Pancreas (tissue), 10 donors: ENCODE measurements at regions not wholly inside any gene's neighbourhood (a gene's known extent, or its start where the extent isn't known, plus 50 kb on each side); places are given as distances from the start of the nearest gene placed in this dataset.
"Not testable (repeated sequence)": the region's sequence is repeated elsewhere in the genome, so short reads cannot be mapped to it uniquely, and the experiment has no call there.

Source experiments
- ATAC-seq, 4 donors: fragments of 200-7000 bp; cut with Tn5 transposase; one replicate each; pipeline versions ENCODE4 v1.8.0 to v1.9.1; 2020; ENCODE audit warnings: mild to moderate bottlenecking in 4 of 4, moderate library complexity in 4 of 4
- DNase-seq, 6 donors: peaks; one replicate each; pipeline ENCODE4 v3.0.0-alpha.2; 2020
- FAIRE-seq: peaks from 2 replicates; lab custom pipeline; 2012; peaks lifted over from hg19 to GRCh38; lab: Jason Lieb, UNC
- H3K27ac ChIP-seq, 4 donors: fragments of 200-600 bp; sonication (generic); 1 replicate in 3 of 4; 2 replicates in 1 of 4; pipeline versions ENCODE4 v1.5.0 to v1.8.0; 2020
- H3K27me3 ChIP-seq, 4 donors: fragments of 200-600 bp; one replicate each; pipeline ENCODE4 v1.8.0; 2021
- H3K36me3 ChIP-seq, 3 donors: fragments of 200-600 bp; sonication (generic) in 1 of 3; one replicate each; pipeline versions ENCODE4 v1.5.0 to v1.8.0; 2020 to 2021
- H3K4me1 ChIP-seq, 3 donors: fragments of 200-600 bp; one replicate each; pipeline ENCODE4 v1.8.0; 2021
- H3K4me3 ChIP-seq, 4 donors: fragments of 200-600 bp; sonication (generic) in 2 of 4; one replicate each; pipeline versions ENCODE4 v1.5.0 to v1.8.0; 2020 to 2021
- H3K9me3 ChIP-seq, 4 donors: fragments of 200-600 bp; one replicate each; pipeline ENCODE4 v1.8.0; 2021
- CTCF ChIP-seq, 4 donors: fragments of 200-600 bp; sonication (generic) in 3 of 4; IDR thresholded peaks; one replicate each; pipeline versions ENCODE4 v1.5.0 to v1.8.0; 2021; ENCODE audit warnings: antibody characterized with exemption in 4 of 4
- WGBS, 2 donors: extraction: QIAGEN DNeasy Blood & Tissue Kit; methylation state at CpG; one replicate each; pipeline ENCODE4 v1.1.7; 2013; 5-methylcytosine and 5-hydroxymethylcytosine counted together
- intact Hi-C, 3 donors: fragments of 100-400 bp; cut with DNase I; formaldehyde crosslinking; loops; one replicate each; pipeline versions ENCODE4 v1.11.1 to v1.14.2; 2022
- donor health status: healthy with polysubstance abuse.
- donor health status: DM: no; HTN: no; CAD: no; lungs with moderate emphysema.
- donor health status: DM: no; HTN: no; CAD: no.
- donor health status: control.
- donor health status: control.
- donor health status: Bipolar disorder and iron deficiency.
- donor health status: DM: yes; HTN: yes; CAD: no.
- donor health status: DM: no; HTN: no; CAD: no.
- donor health status: DM: no; HTN: no; CAD: no.
- donor health status: DM: yes; HTN: yes; CAD: no.

- no peak for ATAC-seq
- intact Hi-C loops: no loop called here
Measured at GRCh38 chr10:45135443-45136198, 134.9 kb downstream of the ZNF22 start.

DNA sequence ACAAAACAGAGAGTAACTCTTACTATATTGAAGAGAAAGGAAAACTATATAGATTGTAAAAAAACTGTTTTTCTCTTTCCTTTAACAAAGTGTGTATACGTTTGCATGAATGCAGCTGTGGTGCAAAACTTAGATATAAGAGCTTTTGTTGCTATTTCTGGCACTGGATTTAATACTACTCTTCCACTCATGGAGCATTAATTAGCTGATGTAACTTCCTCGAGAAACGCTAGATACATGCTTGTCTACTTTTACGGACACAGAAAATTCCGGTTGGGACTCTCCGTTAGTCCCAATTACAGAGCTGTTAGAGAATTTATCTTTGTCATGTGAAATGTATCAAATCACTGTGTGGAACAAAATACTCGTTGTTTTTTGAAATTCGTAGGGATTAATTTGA lies 135.5 kb downstream of the ZNF22 start:
- Histone ChIP-seq H3K27ac (no peak overlapping the region), H3K4me3 (no peak overlapping the region), H3K9me3 (no peaks in the 10 kb centered on the region), H3K27me3 (no peaks in the 10 kb centered on the region), H3K4me1 (no peaks in the 10 kb centered on the region), H3K36me3 (no peaks in the 10 kb centered on the region)
- intact Hi-C loops: no loop called here
- FAIRE-seq (no peak), ATAC-seq (no peak), DNase-seq (no peak)
- TF ChIP-seq CTCF (IDR thresholded peaks at IDR 0.05): no peak
- WGBS, 2 donors: 53 to 62% methylated on average over 8 of the region's 8 CpGs

More at GRCh38 chr10:45135443-45136198, 134.9 kb downstream of the ZNF22 start:
- 50 to 56% methylated on average over 12 of the region's 12 CpGs for WGBS, 2 donors
- TF ChIP-seq CTCF (IDR thresholded peaks at IDR 0.05): no peak
- Histone ChIP-seq H3K36me3 (no peaks in the 10 kb centered on the region), H3K4me1 (no peaks in the 10 kb centered on the region), H3K27me3 (no peaks in the 10 kb centered on the region), H3K27ac (no peak overlapping the region), H3K9me3 (no peaks in the 10 kb centered on the region), H3K4me3 (no peak overlapping the region)
- FAIRE-seq (no peak), DNase-seq (no peak)

DNA sequence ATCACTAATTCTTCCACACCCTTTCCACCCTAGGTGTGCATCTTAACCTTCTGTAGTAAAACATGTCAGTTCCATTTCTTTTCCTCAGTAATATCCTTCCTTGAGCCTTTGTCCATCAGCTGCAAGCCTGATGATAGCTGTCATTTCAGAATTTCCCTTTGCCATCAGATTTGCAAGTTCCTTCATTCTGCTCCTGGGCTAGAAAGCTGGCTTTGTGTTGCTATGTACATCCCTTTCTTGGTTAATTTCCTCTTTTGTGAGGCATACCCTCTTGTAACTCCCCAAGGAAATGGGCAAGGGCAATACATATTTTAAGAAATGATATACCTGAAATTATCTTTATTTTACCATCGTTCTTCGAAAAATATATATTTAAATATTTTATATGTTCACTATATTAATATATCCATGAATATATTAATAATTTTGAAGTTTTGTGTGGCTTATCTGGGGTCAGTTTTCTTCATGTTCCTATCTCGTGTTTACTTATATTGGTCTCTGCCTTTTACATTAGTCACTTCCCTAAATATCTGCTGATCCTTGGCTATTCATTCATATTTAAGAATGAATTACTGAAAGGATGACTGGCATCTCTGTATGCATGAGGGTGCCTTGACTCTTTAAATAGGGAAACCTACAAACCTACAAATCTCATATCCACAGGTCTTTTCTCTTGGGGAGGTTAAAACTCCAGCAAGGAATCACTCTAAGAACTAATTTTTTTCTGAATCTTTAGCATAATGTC lies 143.8 kb downstream of the ZNF22 start:
- intact Hi-C loops: no loop called here
- Histone ChIP-seq H3K27me3 (no peaks in the 10 kb centered on the region), H3K9me3 (no peaks in the 10 kb centered on the region), H3K4me3 (no peak overlapping the region), H3K27ac (no peak overlapping the region), H3K36me3 (no peaks in the 10 kb centered on the region), H3K4me1 (no peaks in the 10 kb centered on the region)
- DNase-seq (no peak), ATAC-seq (no peak), FAIRE-seq (no peak)
- 72 to 80% methylated on average over 3 of the region's 3 CpGs for WGBS, 2 donors
- TF ChIP-seq CTCF (IDR thresholded peaks at IDR 0.05): no peak

DNA sequence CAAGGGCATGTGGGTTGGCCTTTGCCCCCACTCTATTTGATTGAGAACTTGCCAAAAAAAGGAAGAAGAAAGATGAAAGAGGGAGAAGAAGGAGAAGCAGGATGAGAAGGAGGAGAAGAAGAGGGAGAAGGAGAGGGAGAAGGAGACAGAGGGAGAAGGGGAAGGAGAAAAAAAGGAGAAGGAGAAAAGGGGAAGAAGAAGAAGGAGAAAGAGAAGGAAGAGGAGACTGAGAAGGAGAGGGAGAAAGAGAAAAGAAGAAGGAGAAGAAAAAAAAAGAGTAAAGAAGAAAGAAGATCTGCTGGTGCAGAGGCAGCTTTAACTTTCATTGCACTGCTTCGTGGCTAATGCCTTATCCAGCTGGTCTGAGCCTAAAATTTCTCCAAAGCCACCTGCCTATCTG lies 144.4 kb downstream of the ZNF22 start:
- FAIRE-seq, DNase-seq, H3K4me1 ChIP-seq, H3K36me3 ChIP-seq, ATAC-seq, H3K9me3 ChIP-seq, H3K4me3 ChIP-seq, intact Hi-C loops, H3K27ac ChIP-seq, H3K27me3 ChIP-seq: not testable (repeated sequence)
- WGBS, 2 donors: 60% methylated on average over 1 of the region's 1 CpG; no CpG with 5 or more reads in 1 of the 2 donors

GRCh38 chr10:45147000-45147399 lies 146.3 kb downstream of the ZNF22 start:
- intact Hi-C loops: no loop called here
- Histone ChIP-seq H3K4me3 (no peak overlapping the region), H3K4me1 (no peaks in the 10 kb centered on the region), H3K36me3 (no peaks in the 10 kb centered on the region), H3K27ac (no peak overlapping the region), H3K9me3 (no peaks in the 10 kb centered on the region), H3K27me3 (no peaks in the 10 kb centered on the region)
- 52 to 62% methylated on average over 3 of the region's 3 CpGs for WGBS, 2 donors
- no peak for TF ChIP-seq CTCF (IDR thresholded peaks at IDR 0.05)
- ATAC-seq: no peak
- DNase-seq: no peak
- FAIRE-seq: no peak
